MM.1S (cell line): ENCODE measurements at regions not wholly inside any gene's neighbourhood (a gene's known extent, or its start where the extent isn't known, plus 50 kb on each side); places are given as distances from the start of the nearest gene placed in this dataset.

Experiments
- DNase-seq: peaks from one replicate; pipeline ENCODE4 v3.0.0-alpha.2; 2015
- H2AFZ ChIP-seq: fragments of 300-600 bp; sonication (generic); 2 replicates; pipeline ENCODE4 v1.6.0; 2016; ENCODE audit warnings: antibody characterized with exemption, low read length
- H3F3A ChIP-seq: fragments of 300-600 bp; sonication (generic); 2 replicates; pipeline ENCODE4 v1.6.1; 2016; ENCODE audit warnings: mild to moderate bottlenecking, antibody characterized with exemption, low read length, moderate library complexity, mixed read lengths; ENCODE audit not compliant: insufficient read depth
- H3K27ac ChIP-seq: fragments of 300-600 bp; sonication (generic); 2 replicates; pipeline ENCODE4 v1.5.1; 2016; ENCODE audit warnings: mild to moderate bottlenecking, low read length
- H3K27me3 ChIP-seq: fragments of 300-600 bp; sonication (generic); replicated peaks from 2 replicates; pipeline ENCODE4 v1.6.0; 2016; ENCODE audit warnings: low read length; ENCODE audit not compliant: insufficient read depth
- H3K36me3 ChIP-seq: fragments of 300-600 bp; sonication (generic); replicated peaks from 2 replicates; pipeline ENCODE4 v1.6.1; 2016; ENCODE audit warnings: mild to moderate bottlenecking, low read length, mixed read lengths; ENCODE audit not compliant: insufficient read depth
- H3K4me1 ChIP-seq: fragments of 300-600 bp; sonication (generic); 2 replicates; pipeline ENCODE4 v1.6.1; 2016; ENCODE audit warnings: low read length, mixed read lengths
- H3K4me2 ChIP-seq: fragments of 300-600 bp; sonication (generic); 2 replicates; pipeline ENCODE4 v1.6.0; 2016; ENCODE audit warnings: low read depth, low read length
- H3K4me3 ChIP-seq: fragments of 300-600 bp; sonication (generic); 2 replicates; pipeline ENCODE4 v1.5.1; 2016; ENCODE audit warnings: low read length, mixed read lengths
- H3K79me2 ChIP-seq: fragments of 300-600 bp; sonication (generic); 2 replicates; pipeline ENCODE4 v1.6.1; 2016; ENCODE audit warnings: mixed run types, low read length, mixed read lengths
- H3K9ac ChIP-seq: fragments of 300-600 bp; sonication (generic); 2 replicates; pipeline ENCODE4 v1.6.1; 2016; ENCODE audit warnings: low read length, mixed read lengths
- H3K9me2 ChIP-seq: fragments of 300-600 bp; sonication (generic); replicated peaks from 2 replicates; pipeline ENCODE4 v1.6.1; 2016; ENCODE audit warnings: mild to moderate bottlenecking, low read length, mixed read lengths; ENCODE audit not compliant: insufficient read depth
- H3K9me3 ChIP-seq: fragments of 300-600 bp; sonication (generic); replicated peaks from 2 replicates; pipeline ENCODE4 v1.6.1; 2016; ENCODE audit warnings: mild to moderate bottlenecking, low read length, mixed read lengths; ENCODE audit not compliant: insufficient read depth
- H4K20me1 ChIP-seq: fragments of 300-600 bp; sonication (generic); 2 replicates; pipeline ENCODE4 v1.6.1; 2016; ENCODE audit warnings: mild to moderate bottlenecking, low read length, moderate library complexity, mixed read lengths; ENCODE audit not compliant: insufficient read depth
- EZH2 ChIP-seq: fragments of 300-600 bp; sonication (generic); optimal IDR thresholded peaks from 2 replicates; pipeline ENCODE3; 2017; ENCODE audit warnings: low read depth, mild to moderate bottlenecking, antibody characterized with exemption, low read length, mixed read lengths
- EZH2phosphoT487 ChIP-seq: fragments of 300-600 bp; sonication (generic); IDR thresholded peaks from 2 replicates; pipeline ENCODE4 v1.6.1; 2018; ENCODE audit warnings: antibody characterized with exemption, low read length
- TF ChIP-seq, protein P1 (sequence below): fragments of 300-600 bp; sonication (generic); IDR thresholded peaks from 2 replicates; pipeline ENCODE4 v1.5.1; 2016; ENCODE audit warnings: antibody characterized with exemption, low read length, mixed read lengths

DNA sequence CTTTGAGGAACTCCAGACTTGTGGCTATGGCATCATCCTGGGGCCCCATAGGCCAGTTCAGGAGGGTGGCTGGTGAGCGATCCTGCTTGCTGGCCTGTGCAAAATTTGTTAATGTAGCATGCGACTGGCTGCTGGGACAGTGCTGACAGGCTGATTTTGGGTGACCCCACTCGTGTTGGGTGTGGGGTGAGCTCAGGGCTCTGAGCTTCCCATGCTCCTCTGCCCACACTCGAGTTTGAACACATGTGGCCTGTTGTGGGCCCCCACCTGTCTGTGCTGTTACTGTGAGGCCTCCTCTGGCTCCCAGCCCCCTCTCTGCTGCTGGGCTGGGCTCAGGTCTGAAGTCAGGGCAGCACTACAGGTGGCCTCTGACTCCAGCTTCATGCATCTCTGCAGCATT, 64.4 kb upstream of the MYEOV start:
- TF ChIP-seq EZH2phosphoT487 (no peak), EZH2 (no peak)
- TF ChIP-seq, protein P1, sequence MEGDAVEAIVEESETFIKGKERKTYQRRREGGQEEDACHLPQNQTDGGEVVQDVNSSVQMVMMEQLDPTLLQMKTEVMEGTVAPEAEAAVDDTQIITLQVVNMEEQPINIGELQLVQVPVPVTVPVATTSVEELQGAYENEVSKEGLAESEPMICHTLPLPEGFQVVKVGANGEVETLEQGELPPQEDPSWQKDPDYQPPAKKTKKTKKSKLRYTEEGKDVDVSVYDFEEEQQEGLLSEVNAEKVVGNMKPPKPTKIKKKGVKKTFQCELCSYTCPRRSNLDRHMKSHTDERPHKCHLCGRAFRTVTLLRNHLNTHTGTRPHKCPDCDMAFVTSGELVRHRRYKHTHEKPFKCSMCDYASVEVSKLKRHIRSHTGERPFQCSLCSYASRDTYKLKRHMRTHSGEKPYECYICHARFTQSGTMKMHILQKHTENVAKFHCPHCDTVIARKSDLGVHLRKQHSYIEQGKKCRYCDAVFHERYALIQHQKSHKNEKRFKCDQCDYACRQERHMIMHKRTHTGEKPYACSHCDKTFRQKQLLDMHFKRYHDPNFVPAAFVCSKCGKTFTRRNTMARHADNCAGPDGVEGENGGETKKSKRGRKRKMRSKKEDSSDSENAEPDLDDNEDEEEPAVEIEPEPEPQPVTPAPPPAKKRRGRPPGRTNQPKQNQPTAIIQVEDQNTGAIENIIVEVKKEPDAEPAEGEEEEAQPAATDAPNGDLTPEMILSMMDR, result no peak
- Histone ChIP-seq H3K27ac (no peak overlapping the region), H3K27me3 (peaks cover 17% of the 10 kb centered on the region; the same call in 1 of the 2 replicates), H3K36me3 (no peaks in the 10 kb centered on the region), H3F3A (no peaks in the 10 kb centered on the region), H3K9me3 (no peaks in the 10 kb centered on the region), H3K4me2 (no peak overlapping the region), H3K9ac (no peak overlapping the region), H3K79me2 (no peaks in the 10 kb centered on the region), H3K9me2 (no peaks in the 10 kb centered on the region), H4K20me1 (no peaks in the 10 kb centered on the region), H3K4me1 (no peaks in the 10 kb centered on the region), H2AFZ (no peak overlapping the region), H3K4me3 (no peak overlapping the region)
- no peak for DNase-seq

DNA sequence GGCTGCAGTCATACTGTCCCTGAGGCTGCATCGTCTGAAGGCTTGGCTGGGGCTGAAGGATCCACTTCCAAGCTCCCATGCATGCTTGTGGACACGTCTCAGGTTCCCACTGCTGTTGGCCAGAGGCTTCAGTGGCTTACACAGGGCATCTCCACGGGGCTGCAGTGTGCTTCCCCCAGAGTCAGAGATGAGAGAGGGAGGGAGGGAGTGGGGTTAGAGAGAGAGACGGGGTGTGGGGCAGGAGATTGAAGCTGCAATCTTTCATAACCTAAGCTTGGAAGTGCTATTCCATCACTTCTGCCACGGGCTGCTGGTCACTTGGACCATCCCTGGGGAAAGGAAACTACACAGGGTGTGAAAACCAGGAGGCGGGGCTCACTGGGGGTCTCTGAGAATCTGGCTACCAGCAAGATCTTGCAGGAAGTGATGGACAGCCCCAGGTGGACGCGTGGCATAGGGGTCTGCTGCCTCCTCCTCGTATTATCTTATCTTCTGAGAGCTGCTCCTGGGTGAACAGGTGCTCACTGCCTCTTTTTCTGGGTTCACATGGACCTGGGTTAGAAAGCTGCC, 63.0 kb upstream of the MYEOV start:
- Histone ChIP-seq H4K20me1 (no peaks in the 10 kb centered on the region), H3K27ac (no peak overlapping the region), H3K9ac (no peak overlapping the region), H3K27me3 (peaks cover 14% of the 10 kb centered on the region; the same call in 1 of the 2 replicates), H3K9me3 (no peaks in the 10 kb centered on the region), H3K9me2 (no peaks in the 10 kb centered on the region), H2AFZ (no peak overlapping the region), H3F3A (no peaks in the 10 kb centered on the region), H3K4me2 (no peak overlapping the region), H3K4me3 (no peak overlapping the region), H3K4me1 (no peaks in the 10 kb centered on the region), H3K36me3 (no peaks in the 10 kb centered on the region), H3K79me2 (no peaks in the 10 kb centered on the region)
- no peak for DNase-seq
- TF ChIP-seq EZH2 (no peak), EZH2phosphoT487 (no peak)
- TF ChIP-seq, protein P1, result no peak

DNA sequence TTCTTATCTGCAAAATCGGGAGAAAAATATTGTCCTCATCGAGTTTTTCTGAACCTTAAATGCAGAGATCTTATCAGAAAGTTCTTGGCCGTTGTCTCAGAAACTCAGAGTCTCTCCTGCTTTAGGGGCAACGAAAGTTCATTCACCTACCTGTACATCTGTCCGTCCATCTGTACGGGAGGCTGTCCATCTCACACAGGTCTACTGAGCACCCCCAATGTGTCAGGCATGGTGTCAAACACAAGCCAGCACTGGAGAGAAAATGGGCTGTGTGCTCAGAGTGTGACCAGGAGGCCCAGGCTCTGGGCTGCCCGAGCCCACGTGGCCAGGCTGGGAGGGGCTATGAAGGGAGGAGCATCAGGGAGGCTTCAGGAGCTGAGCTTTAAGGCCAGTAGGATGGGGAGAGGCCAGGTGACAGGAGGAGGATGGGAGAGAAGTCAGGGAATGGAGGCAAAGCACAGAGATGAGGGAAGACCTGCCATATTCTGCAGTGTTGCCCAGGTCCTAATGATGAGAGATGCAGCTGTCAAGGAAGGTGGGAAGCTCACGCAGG, 62.4 kb upstream of the MYEOV start:
- Histone ChIP-seq H4K20me1 (no peaks in the 10 kb centered on the region), H2AFZ (no peak overlapping the region)
- TF ChIP-seq EZH2 (no peak), EZH2phosphoT487 (no peak)
- TF ChIP-seq, protein P1, result no peak

More for the DNA sequence above, 62.4 kb upstream of the MYEOV start:
- no peak overlapping the region for H3K4me3 ChIP-seq
- no peaks in the 10 kb centered on the region for H3K9me3 ChIP-seq
- H3F3A ChIP-seq, result no peaks in the 10 kb centered on the region
- no peak overlapping the region for H3K27ac ChIP-seq
- no peaks in the 10 kb centered on the region for H3K36me3 ChIP-seq
- no peak for DNase-seq
- no peak overlapping the region for H3K4me2 ChIP-seq
- H3K27me3 ChIP-seq, result peaks cover 15% of the 10 kb centered on the region; the same call in 1 of the 2 replicates
- no peaks in the 10 kb centered on the region for H3K9me2 ChIP-seq
- no peak overlapping the region for H3K9ac ChIP-seq
- H3K79me2 ChIP-seq, result no peaks in the 10 kb centered on the region
- no peaks in the 10 kb centered on the region for H3K4me1 ChIP-seq
